ENCODE measurements at regions not wholly inside any gene's neighbourhood (a gene's known extent, or its start where the extent isn't known, plus 50 kb on each side); places are given as distances from the start of the nearest gene placed in this dataset.

DNA sequence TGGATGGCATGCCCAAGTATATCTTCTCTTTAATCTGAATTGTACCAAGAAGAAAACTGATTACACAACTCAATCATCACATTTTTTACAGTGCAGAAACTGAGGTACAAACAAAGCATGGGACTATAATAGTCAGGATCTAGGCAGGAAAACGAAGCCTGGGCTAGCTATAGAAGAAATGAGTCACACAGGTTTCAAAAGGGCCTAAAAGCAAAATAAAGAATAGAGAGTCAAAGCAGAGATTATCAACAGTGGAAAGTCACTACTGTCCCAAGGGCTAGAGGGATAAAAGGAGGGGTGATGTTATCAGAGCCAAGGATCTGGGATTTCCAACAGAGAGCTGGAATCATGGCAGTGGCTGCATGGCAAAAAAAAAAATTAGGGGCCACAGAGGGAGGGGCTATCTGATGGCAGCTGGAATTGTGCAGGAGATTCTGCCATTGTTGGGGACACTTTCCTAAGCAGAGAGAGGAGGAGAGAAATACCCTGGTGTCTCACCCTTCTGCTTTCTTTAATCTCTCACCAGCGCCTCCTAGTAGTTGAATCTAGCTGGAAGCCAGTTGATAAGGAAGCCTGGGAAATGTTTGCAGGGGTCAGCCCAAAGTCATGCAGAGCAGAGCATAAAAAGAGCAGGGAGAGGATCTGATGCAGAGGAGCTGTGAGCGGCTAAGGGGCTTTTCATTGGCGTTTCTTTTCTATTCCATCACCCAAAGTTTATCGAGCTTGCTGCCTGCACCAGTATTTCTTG, 343.2 kb downstream of the ACTL7B start:
- TF ChIP-seq POLR2A (IDR thresholded peaks at IDR 0.05): no peak
- Histone ChIP-seq H3K36me3 (no peaks in the 10 kb centered on the region), H3K27me3 (no peaks in the 10 kb centered on the region), H3K4me1 (no peaks in the 10 kb centered on the region), H3K9me3 (no peaks in the 10 kb centered on the region), H3K4me3 (no peak overlapping the region), H3K27ac (no peak overlapping the region)
- WGBS, 5 donors: 71 to 81% (median 75%) methylated on average over 5 of the region's 5 CpGs
- intact Hi-C loops (cut with DNase I; ENCODE audit: low total_unique reads): no loop called here
- peak in 1 of 2 donors; percentile 18 for DNase-seq

DNA sequence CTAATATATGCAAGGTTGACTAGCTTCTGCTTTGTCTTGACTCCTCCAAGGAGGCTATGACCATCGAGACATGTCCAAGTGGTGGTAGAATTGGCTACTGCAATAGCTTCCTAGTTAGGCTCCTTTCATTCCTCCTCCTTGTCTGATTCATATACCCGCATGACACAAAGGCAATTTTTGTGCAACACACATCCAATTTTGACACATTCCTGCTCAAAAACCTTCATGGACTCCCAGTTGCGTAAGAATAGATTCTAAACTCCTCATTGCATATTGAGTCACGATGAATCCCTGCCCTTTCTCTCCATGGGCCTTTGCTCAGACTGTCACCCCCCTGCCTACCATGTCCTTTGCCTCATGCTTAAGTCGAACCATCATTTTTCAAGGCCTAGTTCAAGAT, 344.5 kb downstream of the ACTL7B start:
- no peak for DNase-seq
- no peak overlapping the region for H3K27ac ChIP-seq
- no peaks in the 10 kb centered on the region for H3K9me3 ChIP-seq
- 89 to 95% (median 94%) methylated on average over 5 of the region's 5 CpGs for WGBS, 5 donors
- no peaks in the 10 kb centered on the region for H3K4me1 ChIP-seq
- intact Hi-C loops (cut with DNase I; ENCODE audit: low total_unique reads): no loop called here
- no peaks in the 10 kb centered on the region for H3K36me3 ChIP-seq
- H3K4me3 ChIP-seq: no peak overlapping the region
- no peaks in the 10 kb centered on the region for H3K27me3 ChIP-seq
- TF ChIP-seq POLR2A (IDR thresholded peaks at IDR 0.05) (no peak), POLR2AphosphoS5 (IDR thresholded peaks at IDR 0.05) (no peak), EP300 (IDR thresholded peaks at IDR 0.05) (no peak)
- TF ChIP-seq, protein P1, sequence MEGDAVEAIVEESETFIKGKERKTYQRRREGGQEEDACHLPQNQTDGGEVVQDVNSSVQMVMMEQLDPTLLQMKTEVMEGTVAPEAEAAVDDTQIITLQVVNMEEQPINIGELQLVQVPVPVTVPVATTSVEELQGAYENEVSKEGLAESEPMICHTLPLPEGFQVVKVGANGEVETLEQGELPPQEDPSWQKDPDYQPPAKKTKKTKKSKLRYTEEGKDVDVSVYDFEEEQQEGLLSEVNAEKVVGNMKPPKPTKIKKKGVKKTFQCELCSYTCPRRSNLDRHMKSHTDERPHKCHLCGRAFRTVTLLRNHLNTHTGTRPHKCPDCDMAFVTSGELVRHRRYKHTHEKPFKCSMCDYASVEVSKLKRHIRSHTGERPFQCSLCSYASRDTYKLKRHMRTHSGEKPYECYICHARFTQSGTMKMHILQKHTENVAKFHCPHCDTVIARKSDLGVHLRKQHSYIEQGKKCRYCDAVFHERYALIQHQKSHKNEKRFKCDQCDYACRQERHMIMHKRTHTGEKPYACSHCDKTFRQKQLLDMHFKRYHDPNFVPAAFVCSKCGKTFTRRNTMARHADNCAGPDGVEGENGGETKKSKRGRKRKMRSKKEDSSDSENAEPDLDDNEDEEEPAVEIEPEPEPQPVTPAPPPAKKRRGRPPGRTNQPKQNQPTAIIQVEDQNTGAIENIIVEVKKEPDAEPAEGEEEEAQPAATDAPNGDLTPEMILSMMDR (IDR thresholded peaks at IDR 0.05): no peak

DNA sequence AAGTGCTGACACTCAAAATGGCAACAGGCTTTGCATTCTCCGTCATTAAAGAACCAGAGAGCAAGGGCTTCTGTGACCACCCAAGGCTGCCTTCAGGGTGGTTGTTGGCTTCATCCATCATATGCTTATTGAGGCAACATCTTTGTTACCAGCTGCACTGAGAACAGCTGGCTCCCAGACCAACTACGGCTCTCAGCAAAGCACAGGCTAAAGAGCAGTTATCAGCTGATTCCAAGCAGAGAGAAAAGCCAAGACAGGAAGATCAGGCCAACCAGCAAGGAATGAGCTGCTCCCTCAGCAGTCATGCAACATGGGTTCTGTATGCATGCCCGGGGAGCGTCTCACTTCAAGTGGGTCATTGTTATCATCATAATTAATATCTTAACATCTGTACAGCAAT, 358.9 kb downstream of the ACTL7B start:
- Histone ChIP-seq H3K27ac (no peak overlapping the region), H3K4me3 (no peak overlapping the region), H3K36me3 (no peaks in the 10 kb centered on the region), H3K4me1 (no peaks in the 10 kb centered on the region), H3K27me3 (no peaks in the 10 kb centered on the region), H3K9me3 (peaks cover 5 to 16% (median 10%) of the 10 kb centered on the region in 4 donors)
- TF ChIP-seq, protein P1 (IDR thresholded peaks at IDR 0.05): no peak
- TF ChIP-seq POLR2AphosphoS5 (IDR thresholded peaks at IDR 0.05): no peak
- no peak for DNase-seq
- intact Hi-C loops (cut with DNase I; ENCODE audit: low total_unique reads): no loop called here
- WGBS, 5 donors: 80 to 91% (median 88%) methylated on average over 4 of the region's 4 CpGs

DNA sequence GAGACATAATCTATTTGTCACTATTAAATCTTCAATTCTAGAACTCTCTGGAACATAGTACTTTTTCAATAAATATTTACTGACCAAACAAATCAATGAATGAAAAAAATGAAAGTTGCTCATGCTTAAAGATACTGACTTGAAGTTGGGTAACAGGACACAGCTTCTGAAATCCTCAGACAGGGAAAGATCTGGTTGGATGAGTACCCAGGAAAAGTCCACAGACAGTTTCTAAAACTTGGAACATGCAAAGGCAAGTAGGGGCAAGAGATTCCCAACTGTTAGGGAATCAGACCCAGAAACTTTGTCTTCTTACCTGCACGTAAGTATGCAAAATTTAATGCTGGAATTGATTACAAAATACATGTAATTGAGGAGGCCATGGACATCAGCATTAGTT, 366.2 kb downstream of the ACTL7B start:
- no peak for DNase-seq
- Histone ChIP-seq H3K9me3 (no peaks in the 10 kb centered on the region), H3K27me3 (no peaks in the 10 kb centered on the region), H3K27ac (no peak overlapping the region), H3K4me3 (no peak overlapping the region), H3K4me1 (no peaks in the 10 kb centered on the region), H3K36me3 (no peaks in the 10 kb centered on the region)
- 90 to 100% (median 96%) methylated on average over 1 of the region's 1 CpG for WGBS, 5 donors
- intact Hi-C loops (cut with DNase I; ENCODE audit: low total_unique reads): no loop called here
- TF ChIP-seq EP300 (IDR thresholded peaks at IDR 0.05) (no peak), POLR2AphosphoS5 (IDR thresholded peaks at IDR 0.05) (no peak), POLR2A (IDR thresholded peaks at IDR 0.05) (no peak)
- TF ChIP-seq, protein P1 (IDR thresholded peaks at IDR 0.05): no peak

DNA sequence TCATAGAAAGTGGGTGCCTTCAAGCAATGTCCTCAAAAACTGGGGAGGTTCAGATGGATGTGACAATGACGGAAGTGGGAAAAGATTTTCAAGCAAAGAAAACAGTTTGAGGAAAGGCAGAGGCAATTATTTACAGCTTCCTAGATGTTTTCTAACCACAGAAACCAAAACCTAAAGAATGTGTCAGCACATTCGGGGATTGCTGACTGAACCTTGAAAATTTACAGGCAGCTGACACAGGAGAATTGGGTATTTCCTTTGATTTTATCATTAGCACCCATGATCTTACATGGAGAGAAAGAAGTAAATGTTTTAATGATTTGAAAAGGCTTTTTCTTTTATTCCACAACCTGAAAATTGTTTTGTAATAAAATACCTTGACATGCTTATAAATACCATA, 369.0 kb downstream of the ACTL7B start:
- Histone ChIP-seq H3K4me1 (no peaks in the 10 kb centered on the region), H3K27ac (no peak overlapping the region), H3K27me3 (no peaks in the 10 kb centered on the region), H3K9me3 (no peaks in the 10 kb centered on the region), H3K36me3 (no peaks in the 10 kb centered on the region), H3K4me3 (no peak overlapping the region)
- DNase-seq: no peak
- intact Hi-C loops (cut with DNase I; ENCODE audit: low total_unique reads): no loop called here
- 63 to 72% (median 70%) methylated on average over 2 of the region's 2 CpGs for WGBS, 5 donors
- no peak for TF ChIP-seq POLR2AphosphoS5 (IDR thresholded peaks at IDR 0.05)
- no peak for TF ChIP-seq EP300 (IDR thresholded peaks at IDR 0.05)
- TF ChIP-seq, protein P1 (IDR thresholded peaks at IDR 0.05): no peak
- TF ChIP-seq POLR2A (IDR thresholded peaks at IDR 0.05): no peak
